Lower leg skin (tissue), 3 donors: ENCODE measurements at regions not wholly inside any gene's neighbourhood (a gene's known extent, or its start where the extent isn't known, plus 50 kb on each side); places are given as distances from the start of the nearest gene placed in this dataset.

Experiments used
- CTCF ChIP-seq, 3 donors: fragments of 450-650 bp; IDR thresholded peaks; one replicate each; pipeline ENCODE4 v1.5.1; 2016; ENCODE audit warnings: antibody characterized with exemption in 3 of 3, mild to moderate bottlenecking in 3 of 3, moderate library complexity in 2 of 3
- POLR2A ChIP-seq, 2 donors: fragments of 450-650 bp; IDR thresholded peaks; one replicate each; pipeline ENCODE4 v1.6.1; 2016 to 2017; ENCODE audit warnings: antibody characterized with exemption in 2 of 2, mild to moderate bottlenecking in 1 of 2, moderate library complexity in 1 of 2

GRCh38 chr5:156232251-156232869, 94.6 kb upstream of the SGCD start:
- TF ChIP-seq CTCF (IDR thresholded peaks at IDR 0.05) (no peak), POLR2A (IDR thresholded peaks at IDR 0.05) (no peak)
